ENCODE measurements at regions not wholly inside any gene's neighbourhood (a gene's known extent, or its start where the extent isn't known, plus 50 kb on each side); places are given as distances from the start of the nearest gene placed in this dataset.

DNA sequence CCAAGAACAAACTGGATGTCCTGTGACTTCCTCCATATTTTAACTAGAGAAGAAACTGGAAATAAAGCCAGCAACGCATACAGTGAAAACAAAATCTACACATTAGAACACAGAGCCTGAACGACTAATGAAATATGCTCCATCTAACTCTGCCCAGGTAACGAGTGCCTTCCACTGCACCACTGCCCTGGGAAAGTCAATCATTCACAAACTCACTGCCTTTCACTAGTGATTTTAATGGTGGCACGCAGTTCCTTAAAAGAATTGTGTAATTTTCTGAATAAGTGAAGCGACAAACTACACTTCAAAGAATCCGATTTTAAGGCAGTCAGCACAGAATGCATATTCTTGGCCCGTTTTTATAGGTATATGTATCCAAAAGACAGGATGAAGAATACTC lies 416.0 kb downstream of the SHQ1 start:
- TF ChIP-seq SIX5 (IDR thresholded peaks at IDR 0.05; ENCODE audit: low read depth, low read length) (no peak), SP2 (IDR thresholded peaks at IDR 0.05; ENCODE audit: low read length) (no peak), EZH2 (IDR thresholded peaks at IDR 0.05; ENCODE audit: low read depth, low read length, severe bottlenecking) (no peak), NRF1 (IDR thresholded peaks at IDR 0.05; ENCODE audit: low read depth, low read length) (no peak), RFX5 (IDR thresholded peaks at IDR 0.05; ENCODE audit: borderline replicate concordance, low read depth, low read length) (no peak), POLR2AphosphoS5 (IDR thresholded peaks at IDR 0.05; ENCODE audit: low read depth, low read length) (no peak), EP300 (IDR thresholded peaks at IDR 0.05; ENCODE audit: borderline replicate concordance in 1 of 2, low read depth in 2 of 2, low read length in 2 of 2) (no peak), ZNF274 (IDR thresholded peaks at IDR 0.05; ENCODE audit: borderline replicate concordance, extremely low read depth, low read length) (no peak)
- TF ChIP-seq, protein P1, sequence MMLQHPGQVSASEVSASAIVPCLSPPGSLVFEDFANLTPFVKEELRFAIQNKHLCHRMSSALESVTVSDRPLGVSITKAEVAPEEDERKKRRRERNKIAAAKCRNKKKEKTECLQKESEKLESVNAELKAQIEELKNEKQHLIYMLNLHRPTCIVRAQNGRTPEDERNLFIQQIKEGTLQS (IDR thresholded peaks at IDR 0.05; ENCODE audit: insufficient read depth, low read depth, low read length): no peak
- TF ChIP-seq, protein P2, sequence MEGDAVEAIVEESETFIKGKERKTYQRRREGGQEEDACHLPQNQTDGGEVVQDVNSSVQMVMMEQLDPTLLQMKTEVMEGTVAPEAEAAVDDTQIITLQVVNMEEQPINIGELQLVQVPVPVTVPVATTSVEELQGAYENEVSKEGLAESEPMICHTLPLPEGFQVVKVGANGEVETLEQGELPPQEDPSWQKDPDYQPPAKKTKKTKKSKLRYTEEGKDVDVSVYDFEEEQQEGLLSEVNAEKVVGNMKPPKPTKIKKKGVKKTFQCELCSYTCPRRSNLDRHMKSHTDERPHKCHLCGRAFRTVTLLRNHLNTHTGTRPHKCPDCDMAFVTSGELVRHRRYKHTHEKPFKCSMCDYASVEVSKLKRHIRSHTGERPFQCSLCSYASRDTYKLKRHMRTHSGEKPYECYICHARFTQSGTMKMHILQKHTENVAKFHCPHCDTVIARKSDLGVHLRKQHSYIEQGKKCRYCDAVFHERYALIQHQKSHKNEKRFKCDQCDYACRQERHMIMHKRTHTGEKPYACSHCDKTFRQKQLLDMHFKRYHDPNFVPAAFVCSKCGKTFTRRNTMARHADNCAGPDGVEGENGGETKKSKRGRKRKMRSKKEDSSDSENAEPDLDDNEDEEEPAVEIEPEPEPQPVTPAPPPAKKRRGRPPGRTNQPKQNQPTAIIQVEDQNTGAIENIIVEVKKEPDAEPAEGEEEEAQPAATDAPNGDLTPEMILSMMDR (IDR thresholded peaks at IDR 0.05; ENCODE audit: control extremely low read depth in 1 of 3, insufficient read depth in 1 of 3, low read depth in 1 of 3, low read length in 3 of 3): no peak

Measured in H1 (cell line).